SK-N-SH treated with all-trans-retinoic acid at 6 μM for 48 hours (cell line): ENCODE measurements at regions not wholly inside any gene's neighbourhood (a gene's known extent, or its start where the extent isn't known, plus 50 kb on each side); places are given as distances from the start of the nearest gene placed in this dataset.

Experiments used
- ATAC-seq: fragments of 200-7000 bp; cut with Tn5 transposase; 3 replicates; pipeline ENCODE4 v1.9.1; 2020; ENCODE audit warnings: mild to moderate bottlenecking, moderate library complexity
- ARNTL ChIP-seq: fragments of 450-650 bp; formaldehyde crosslinking; IDR thresholded peaks from 2 replicates; pipeline ENCODE4 v1.5.0; 2020; ENCODE audit warnings: low read depth, mild to moderate bottlenecking, moderate library complexity, borderline replicate concordance
- BACH2 ChIP-seq: fragments of 250-450 bp; sonication (Bioruptor Pico); IDR thresholded peaks from 2 replicates; pipeline ENCODE4 v1.9.0; 2021; ENCODE audit warnings: mild to moderate bottlenecking, borderline replicate concordance
- CSDC2 ChIP-seq: fragments of 250-450 bp; sonication (Bioruptor Pico); IDR thresholded peaks from 2 replicates; pipeline ENCODE4 v1.5.0; 2020; ENCODE audit warnings: mild to moderate bottlenecking, moderate library complexity
- ESRRG ChIP-seq: fragments of 250-450 bp; sonication (Bioruptor Pico); IDR thresholded peaks from 2 replicates; pipeline ENCODE4 v1.6.1; 2021; ENCODE audit warnings: mild to moderate bottlenecking
- ISL1 ChIP-seq: fragments of 250-450 bp; sonication (Bioruptor Pico); IDR thresholded peaks from 2 replicates; pipeline ENCODE4 v2.1.2; 2022; ENCODE audit warnings: mild to moderate bottlenecking, moderate library complexity
- OSR1 ChIP-seq: fragments of 250-450 bp; sonication (Bioruptor Pico); IDR thresholded peaks from 2 replicates; pipeline ENCODE4 v1.8.0; 2022; ENCODE audit warnings: moderate library complexity, mild to moderate bottlenecking, inconsistent platforms
- POU6F1 ChIP-seq: fragments of 250-450 bp; sonication (Bioruptor Pico); IDR thresholded peaks from 2 replicates; pipeline ENCODE4 v1.8.0; 2021; ENCODE audit warnings: low read depth, mild to moderate bottlenecking, moderate library complexity, borderline replicate concordance
- PPARA ChIP-seq: fragments of 250-450 bp; sonication (Bioruptor Pico); IDR thresholded peaks from 2 replicates; pipeline ENCODE4 v1.5.0; 2020; ENCODE audit warnings: mild to moderate bottlenecking, borderline replicate concordance
- RARB ChIP-seq: fragments of 250-450 bp; sonication (Bioruptor Pico); IDR thresholded peaks from 2 replicates; pipeline ENCODE4 v1.8.0; 2021; ENCODE audit warnings: mild to moderate bottlenecking, moderate library complexity
- SNAI2 ChIP-seq: fragments of 250-450 bp; sonication (Bioruptor Pico); IDR thresholded peaks from 2 replicates; pipeline ENCODE4 v1.5.0; 2020; ENCODE audit warnings: mild to moderate bottlenecking, moderate library complexity
- TOX ChIP-seq: fragments of 250-450 bp; sonication (Bioruptor Pico); IDR thresholded peaks from 2 replicates; pipeline ENCODE4 v1.8.0; 2021; ENCODE audit warnings: mild to moderate bottlenecking, moderate library complexity, borderline replicate concordance
- TSHZ2 ChIP-seq: fragments of 250-450 bp; sonication (Bioruptor Pico); IDR thresholded peaks from 2 replicates; pipeline ENCODE4 v1.5.0; 2020; ENCODE audit warnings: mild to moderate bottlenecking, moderate library complexity
- ZFP3 ChIP-seq: fragments of 250-450 bp; sonication (Bioruptor Pico); IDR thresholded peaks from 2 replicates; pipeline ENCODE4 v1.5.0; 2020; ENCODE audit warnings: mild to moderate bottlenecking, moderate library complexity
- ZFP30 ChIP-seq: fragments of 450-650 bp; formaldehyde crosslinking; IDR thresholded peaks from 2 replicates; pipeline ENCODE4 v1.5.0; 2022; ENCODE audit warnings: mild to moderate bottlenecking, moderate library complexity
- ZNF70 ChIP-seq: fragments of 450-650 bp; formaldehyde crosslinking; IDR thresholded peaks from 2 replicates; pipeline ENCODE4 v1.5.0; 2020; ENCODE audit warnings: mild to moderate bottlenecking, moderate library complexity
- ZNF8 ChIP-seq: fragments of 450-650 bp; formaldehyde crosslinking; IDR thresholded peaks from 2 replicates; pipeline ENCODE4 v1.5.0; 2020; ENCODE audit warnings: mild to moderate bottlenecking, moderate library complexity
- TF ChIP-seq, protein P1 (sequence below): fragments of 250-450 bp; sonication (Bioruptor Pico); IDR thresholded peaks from 2 replicates; pipeline ENCODE4 v1.5.1; 2020; ENCODE audit warnings: low read depth, mild to moderate bottlenecking, moderate library complexity

- no peak for ATAC-seq
- no peak for TF ChIP-seq CSDC2 (CRISPR knock-in tag)
Observed at GRCh38 chr12:105843561-105843960, 295.2 kb downstream of the NUAK1 start.

- no peak for ATAC-seq
- TF ChIP-seq, protein P1, sequence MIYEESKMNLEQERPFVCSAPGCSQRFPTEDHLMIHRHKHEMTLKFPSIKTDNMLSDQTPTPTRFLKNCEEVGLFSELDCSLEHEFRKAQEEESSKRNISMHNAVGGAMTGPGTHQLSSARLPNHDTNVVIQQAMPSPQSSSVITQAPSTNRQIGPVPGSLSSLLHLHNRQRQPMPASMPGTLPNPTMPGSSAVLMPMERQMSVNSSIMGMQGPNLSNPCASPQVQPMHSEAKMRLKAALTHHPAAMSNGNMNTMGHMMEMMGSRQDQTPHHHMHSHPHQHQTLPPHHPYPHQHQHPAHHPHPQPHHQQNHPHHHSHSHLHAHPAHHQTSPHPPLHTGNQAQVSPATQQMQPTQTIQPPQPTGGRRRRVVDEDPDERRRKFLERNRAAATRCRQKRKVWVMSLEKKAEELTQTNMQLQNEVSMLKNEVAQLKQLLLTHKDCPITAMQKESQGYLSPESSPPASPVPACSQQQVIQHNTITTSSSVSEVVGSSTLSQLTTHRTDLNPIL (CRISPR knock-in tag) = no peak
- no peak for TF ChIP-seq SNAI2 (CRISPR knock-in tag)
- no peak for TF ChIP-seq ZNF70 (CRISPR knock-in tag)
- no peak for TF ChIP-seq ESRRG
- no peak for TF ChIP-seq TSHZ2 (CRISPR knock-in tag)
- TF ChIP-seq ZNF8 (CRISPR knock-in tag) = no peak
- no peak for TF ChIP-seq TOX
- TF ChIP-seq POU6F1 (CRISPR knock-in tag) = no peak
Observed at GRCh38 chr12:105843986-105844760, 294.6 kb downstream of the NUAK1 start.

GRCh38 chr12:105846331-105846730 lies 292.4 kb downstream of the NUAK1 start:
- ATAC-seq = no peak
- no peak for TF ChIP-seq ZNF8 (CRISPR knock-in tag)
- TF ChIP-seq SNAI2 (CRISPR knock-in tag) = no peak
- TF ChIP-seq ARNTL (CRISPR knock-in tag) = no peak
- TF ChIP-seq ZFP3 (CRISPR knock-in tag) = no peak
- no peak for TF ChIP-seq ESRRG
- TF ChIP-seq PPARA (CRISPR knock-in tag) = no peak

DNA sequence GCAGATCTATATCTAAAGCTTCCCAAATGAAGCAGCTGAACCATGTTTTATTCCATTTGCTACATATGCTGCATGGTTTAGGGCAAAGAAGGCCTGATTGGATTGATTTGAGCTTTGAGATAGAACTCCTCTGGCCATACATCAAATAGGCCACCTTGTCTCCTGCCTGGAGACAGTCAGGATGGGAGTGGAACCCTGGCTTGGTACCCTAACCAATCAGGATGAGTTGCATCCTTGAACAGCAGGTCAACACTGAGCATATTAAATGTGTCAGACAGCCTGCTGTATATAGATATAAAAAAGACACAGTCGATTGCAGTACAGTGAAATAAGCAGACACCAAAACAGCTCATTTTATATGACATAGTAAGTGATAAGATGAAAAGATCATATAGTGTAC lies 291.7 kb downstream of the NUAK1 start:
- no peak for ATAC-seq
- TF ChIP-seq ZNF70 (CRISPR knock-in tag) (no peak), ISL1 (CRISPR knock-in tag) (no peak), POU6F1 (CRISPR knock-in tag) (no peak), RARB (CRISPR knock-in tag) (no peak), ZFP30 (no peak), BACH2 (no peak), PPARA (CRISPR knock-in tag) (no peak), ESRRG (no peak)
- TF ChIP-seq, all 23 proteins: peak for 0

GRCh38 chr12:105848286-105848685 lies 290.5 kb downstream of the NUAK1 start:
- TF ChIP-seq POU6F1 (CRISPR knock-in tag) (no peak), OSR1 (CRISPR knock-in tag) (no peak), RARB (CRISPR knock-in tag) (no peak)
- no peak for ATAC-seq
